GM19455 (cell line): ENCODE measurements at regions not wholly inside any gene's neighbourhood (a gene's known extent, or its start where the extent isn't known, plus 50 kb on each side); places are given as distances from the start of the nearest gene placed in this dataset.

Source experiments
- ATAC-seq: cut with Tn5 transposase; IDR thresholded peaks from one replicate; pipeline ENCODE4 v1.9.1; 2021; ENCODE audit not compliant: unreplicated experiment

DNA sequence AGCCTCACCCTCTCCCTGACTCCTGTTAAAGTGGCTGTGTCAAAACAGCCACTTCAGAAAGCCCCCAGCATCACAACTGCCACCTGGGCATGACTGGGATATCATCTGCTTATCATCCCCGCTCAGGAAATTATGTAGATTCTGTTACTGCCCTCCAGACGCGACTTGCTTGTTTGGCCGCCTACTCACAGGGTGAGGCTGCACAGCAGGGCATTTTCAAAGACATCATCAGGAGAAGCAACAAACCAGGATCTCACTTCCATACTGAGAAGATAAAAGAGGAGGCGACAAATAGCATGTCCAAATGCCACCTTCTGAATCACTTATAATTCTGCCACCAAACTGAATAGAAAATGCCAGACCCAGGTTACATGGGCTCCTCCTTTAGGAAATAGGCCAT, 94.8 kb downstream of the MIS18A start:
- ATAC-seq: no peak

DNA sequence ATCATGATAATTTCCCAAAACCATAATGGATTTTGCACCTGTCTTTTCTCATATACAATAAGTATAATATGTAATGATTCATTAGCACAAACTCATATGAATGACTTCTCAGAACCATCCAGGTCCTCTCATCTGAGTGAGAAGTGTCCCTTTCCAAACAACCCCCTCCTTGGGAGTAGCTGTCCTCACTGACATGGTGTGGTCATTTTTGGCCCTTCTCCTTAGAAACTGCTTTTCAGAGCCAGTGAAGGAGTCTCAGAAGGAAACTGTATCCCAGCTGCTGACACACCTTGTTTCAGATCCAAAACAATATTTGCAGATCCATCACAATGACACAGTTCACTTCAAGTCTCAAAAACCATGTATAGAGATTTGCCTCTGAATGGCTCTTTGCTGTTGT, 95.5 kb downstream of the MIS18A start:
- ATAC-seq: no peak

DNA sequence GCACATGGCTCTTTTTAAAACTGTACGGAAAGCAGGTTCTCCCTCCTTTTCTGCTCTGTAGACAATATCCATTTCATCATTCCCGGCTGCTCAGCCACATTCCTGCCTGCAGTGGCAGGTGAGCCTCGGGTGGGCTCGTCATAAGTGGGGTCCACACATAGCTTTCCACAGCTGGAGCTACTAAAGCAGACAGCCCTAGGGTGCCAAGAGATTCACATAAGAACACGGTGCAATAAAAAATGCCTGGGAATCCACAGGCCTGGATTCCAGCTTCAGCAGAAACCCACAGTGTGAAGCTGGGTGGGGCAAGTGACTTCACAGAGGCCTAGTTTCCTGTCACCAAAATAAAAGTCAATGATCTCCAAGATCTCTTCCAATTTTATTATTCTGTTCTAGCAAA, 96.4 kb downstream of the MIS18A start:
- ATAC-seq: no peak

GRCh38 chr21:32181457-32181856, 97.4 kb downstream of the MIS18A start:
- no peak for ATAC-seq

DNA sequence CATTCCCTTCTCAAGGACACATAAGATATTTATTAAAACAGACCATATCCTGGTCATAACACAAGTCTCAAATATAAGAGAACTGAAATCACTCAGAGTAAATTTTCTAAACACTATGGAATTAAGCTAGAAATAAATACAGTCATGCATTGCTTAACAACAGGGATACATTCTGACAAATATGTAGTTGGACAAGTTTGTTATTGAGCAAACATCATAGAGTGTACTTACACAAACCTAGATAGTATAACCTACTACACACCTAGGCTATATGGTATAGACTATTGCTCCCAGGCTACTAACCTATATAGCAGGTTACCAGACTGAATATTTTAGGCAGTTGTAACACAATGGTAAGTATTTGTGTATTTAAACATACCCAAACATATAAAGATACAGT, 104.0 kb downstream of the MIS18A start:
- ATAC-seq: no peak

DNA sequence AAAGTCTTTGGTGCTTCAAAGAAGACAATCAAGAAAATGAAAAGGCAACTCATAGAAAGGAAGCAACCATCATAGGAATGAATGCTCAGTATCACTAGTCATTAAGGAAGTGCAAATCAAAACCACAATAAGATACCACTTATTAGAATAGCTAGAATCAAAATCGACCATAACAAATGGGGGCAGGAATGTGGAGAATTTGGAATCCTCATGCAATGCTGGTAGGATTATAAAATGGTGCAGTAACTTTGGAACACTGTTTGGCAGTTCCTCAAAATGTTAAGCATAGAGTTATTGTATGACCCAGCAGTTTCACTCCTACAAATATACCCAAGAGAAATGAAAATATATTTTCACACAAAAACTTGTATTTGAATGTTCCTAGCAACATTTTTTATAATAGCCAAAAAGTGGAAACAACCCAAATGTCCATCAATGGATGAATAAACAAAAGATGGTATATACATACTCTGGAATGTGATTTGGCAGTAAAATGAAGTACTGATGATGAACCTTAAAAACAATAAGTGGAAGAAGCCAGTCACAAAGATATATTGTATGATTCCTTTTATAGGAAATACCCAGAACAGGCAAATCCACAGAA, 105.6 kb downstream of the MIS18A start:
- no peak for ATAC-seq

DNA sequence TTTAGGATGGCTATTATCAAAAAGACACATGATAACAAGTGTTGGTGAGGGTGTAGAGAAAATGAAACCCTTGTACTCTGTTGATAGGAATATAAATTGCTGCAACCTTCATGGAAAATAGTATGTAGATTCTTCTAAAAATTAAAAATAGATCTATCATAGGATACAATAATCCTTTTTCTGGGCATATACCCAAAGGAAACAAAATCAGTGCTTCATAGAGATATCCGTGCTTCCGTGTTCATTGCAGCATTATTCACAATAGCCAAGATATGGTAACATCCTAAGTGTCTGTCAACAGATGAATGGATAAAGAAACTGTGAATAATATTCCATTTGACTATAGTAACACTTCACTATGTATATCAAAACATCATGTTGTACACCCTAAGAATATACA, 106.7 kb downstream of the MIS18A start:
- ATAC-seq: no peak

- ATAC-seq: no peak
Observed at GRCh38 chr21:32167513-32167912, 111.3 kb downstream of the MIS18A start.

GRCh38 chr21:32163386-32163785, 115.5 kb downstream of the MIS18A start:
- ATAC-seq: no peak

DNA sequence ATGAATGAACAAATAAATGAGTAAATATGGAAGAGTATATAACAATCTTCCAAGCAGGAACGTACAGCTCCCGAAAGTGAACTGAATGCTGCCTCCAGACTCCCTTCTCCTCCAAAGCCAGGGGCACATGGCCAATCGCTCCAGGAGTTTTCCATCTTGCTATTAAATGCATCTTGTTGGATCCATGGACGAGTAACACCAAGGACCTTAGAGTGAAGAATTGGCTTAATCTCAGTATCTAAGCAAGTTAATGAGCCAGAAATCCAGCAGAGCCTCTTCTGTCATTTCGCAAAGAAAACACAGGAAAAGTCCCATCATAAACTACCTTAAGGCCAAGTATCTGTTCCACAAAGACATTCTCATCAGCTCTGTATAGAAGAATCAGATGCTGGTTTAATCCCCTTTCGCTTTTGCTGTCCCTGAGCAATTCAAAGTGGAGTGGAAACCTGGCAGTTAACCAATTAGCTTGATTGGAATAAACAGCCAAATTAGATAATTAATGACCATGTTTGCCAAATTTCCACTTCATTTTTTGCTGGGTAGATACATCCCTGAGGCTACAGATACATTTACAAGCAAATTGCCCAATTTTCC, 116.0 kb downstream of the MIS18A start:
- ATAC-seq: no peak

DNA sequence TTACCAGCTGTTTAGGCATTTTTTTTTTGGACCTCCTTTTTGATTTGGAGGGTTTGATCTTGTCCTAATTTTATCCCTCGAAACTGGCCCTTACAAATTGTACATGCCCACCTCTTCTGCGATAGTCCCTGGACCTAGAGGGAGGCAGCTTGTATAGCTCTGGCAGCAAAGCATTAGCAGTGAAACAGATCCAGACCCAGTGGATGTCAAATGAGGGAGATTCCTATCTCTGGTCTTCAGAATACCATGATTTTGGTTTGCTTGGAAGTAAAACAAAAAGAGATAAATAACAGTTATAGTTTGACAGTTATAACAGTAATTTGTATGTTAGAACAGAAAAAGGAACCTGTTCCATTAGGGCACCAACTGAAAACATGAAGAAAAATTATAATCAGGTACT, 123.6 kb downstream of the MIS18A start:
- ATAC-seq: no peak

DNA sequence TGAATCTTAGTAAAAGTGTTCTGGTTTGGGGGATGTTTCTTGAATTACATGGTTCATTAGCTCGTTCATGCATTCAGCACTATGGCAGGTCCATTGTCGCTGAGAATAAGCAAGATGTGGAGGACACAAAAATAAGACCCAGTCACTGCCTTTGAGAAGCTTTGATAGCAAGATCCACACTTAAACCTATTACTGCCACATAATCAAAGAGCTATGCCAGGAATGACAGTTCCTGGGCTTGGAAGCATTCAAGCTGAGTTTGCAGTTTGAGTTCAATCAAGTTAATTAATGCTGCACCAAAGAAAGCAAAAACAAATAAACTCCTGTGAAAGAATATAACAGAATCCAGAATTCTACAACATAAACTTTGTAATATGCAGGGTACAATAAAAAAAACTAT, 131.8 kb downstream of the MIS18A start:
- no peak for ATAC-seq

DNA sequence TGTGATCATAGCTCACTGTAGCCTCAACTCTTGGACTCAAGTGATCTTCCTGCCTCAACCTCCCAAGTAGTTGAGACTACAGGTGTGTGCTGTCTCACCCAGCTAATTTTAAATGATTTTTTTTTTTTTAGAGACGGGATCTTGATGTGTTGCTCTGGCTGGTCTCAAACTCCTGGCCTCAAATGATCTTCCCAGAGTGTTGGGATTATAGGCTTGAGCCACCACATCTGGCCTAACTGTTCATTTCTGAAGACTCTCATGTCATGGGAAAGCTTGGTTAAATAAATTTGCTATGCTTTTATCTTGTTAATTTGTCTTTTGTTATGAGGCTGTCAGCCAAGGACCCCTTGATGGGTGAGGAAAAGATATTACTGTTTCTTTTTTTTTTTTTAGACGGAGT, 134.0 kb downstream of the MIS18A start:
- no peak for ATAC-seq

DNA sequence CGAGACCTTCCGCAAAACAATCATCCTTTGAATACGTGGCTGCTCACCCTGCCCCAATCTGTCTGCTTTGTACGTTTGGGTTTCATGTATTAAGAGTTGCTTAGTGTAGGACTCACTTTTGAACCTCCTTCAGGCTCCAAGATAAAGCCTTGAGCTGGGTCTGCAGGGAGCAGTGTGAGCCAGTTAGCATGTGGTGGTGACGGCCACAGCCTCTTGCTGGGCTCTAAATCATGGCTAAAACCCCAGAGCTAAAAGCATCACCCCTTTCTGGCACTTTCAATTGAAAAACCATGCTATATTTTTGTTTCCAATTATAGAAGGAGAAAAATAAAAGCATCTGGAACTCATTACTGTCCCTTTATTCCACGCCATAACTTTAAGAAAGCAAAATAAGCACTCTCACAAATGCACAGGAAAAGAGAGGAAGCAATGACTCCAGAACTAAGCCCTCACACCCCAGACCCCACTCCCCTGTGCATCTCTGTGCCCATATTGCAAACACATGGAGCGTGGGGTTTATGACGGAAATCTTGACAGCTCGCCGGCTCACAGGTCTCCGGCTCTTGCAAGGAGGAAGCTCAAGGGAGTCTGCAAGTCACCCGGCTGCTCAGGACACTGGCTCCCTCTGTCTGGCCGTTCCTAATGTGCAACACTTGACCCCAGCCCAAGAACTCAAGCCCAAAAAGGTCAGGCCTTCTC, 135.5 kb downstream of the MIS18A start:
- ATAC-seq: no peak

- ATAC-seq: no peak
Observed at GRCh38 chr21:32141318-32141633, 137.6 kb downstream of the MIS18A start.

GRCh38 chr21:32140604-32141317, 138.1 kb downstream of the MIS18A start:
- no peak for ATAC-seq

GRCh38 chr21:32140151-32140550, 138.7 kb downstream of the MIS18A start:
- ATAC-seq: no peak

GRCh38 chr21:32138658-32139057, 140.2 kb downstream of the MIS18A start:
- no peak for ATAC-seq

DNA sequence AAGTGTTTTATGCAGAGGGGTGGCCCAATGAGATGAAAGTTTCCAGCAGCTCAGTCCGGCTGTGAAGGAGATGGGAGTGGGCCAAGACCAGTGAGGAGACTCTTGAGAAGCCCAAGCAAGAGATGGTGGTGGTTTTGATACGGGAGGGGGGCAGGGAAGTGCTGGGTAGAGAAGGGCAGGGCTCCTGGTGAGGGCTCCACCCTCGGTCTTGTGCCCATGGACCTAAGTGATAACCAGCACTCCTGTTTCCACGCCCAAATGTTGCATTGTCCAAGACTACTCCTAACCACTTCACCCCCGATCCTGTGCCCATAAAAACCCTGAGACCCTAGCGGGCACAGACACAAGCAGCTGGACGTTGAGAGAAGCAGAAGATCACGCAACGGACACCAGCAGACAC, 140.9 kb downstream of the MIS18A start:
- no peak for ATAC-seq

DNA sequence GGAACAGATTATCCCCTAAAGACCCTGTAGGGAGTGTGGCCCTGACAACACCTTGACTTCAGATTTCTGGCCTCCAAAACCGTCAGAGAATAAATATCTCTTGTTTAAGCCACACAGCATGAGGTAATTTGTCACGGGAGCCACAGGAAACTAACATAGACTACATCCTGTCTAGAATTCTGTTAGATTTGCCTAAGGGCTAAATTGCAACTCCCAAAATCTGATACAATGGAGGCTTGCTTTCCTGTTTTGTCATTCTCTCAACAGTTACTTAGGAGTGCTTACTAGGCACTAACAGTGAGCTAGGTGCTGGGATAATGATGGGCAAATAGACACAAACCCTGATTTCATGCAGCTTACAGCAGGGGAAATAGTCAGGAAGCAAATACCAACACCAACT, 141.6 kb downstream of the MIS18A start:
- no peak for ATAC-seq

- no peak for ATAC-seq
Observed at GRCh38 chr21:32136546-32136945, 142.3 kb downstream of the MIS18A start.
